ENCODE measurements at regions not wholly inside any gene's neighbourhood (a gene's known extent, or its start where the extent isn't known, plus 50 kb on each side); places are given as distances from the start of the nearest gene placed in this dataset.

GRCh38 chr3:135806317-135806716, 159.2 kb upstream of the PPP2R3A start:
- no peak for DNase-seq

GRCh38 chr3:135807879-135808278, 157.6 kb upstream of the PPP2R3A start:
- DNase-seq: no peak

- no peak for DNase-seq
These were observed 156.4 kb upstream of the PPP2R3A start for GRCh38 chr3:135809021-135809634.

- no peak for DNase-seq
These were observed 153.9 kb upstream of the PPP2R3A start for GRCh38 chr3:135811651-135812050.

GRCh38 chr3:135812057-135812456, 153.5 kb upstream of the PPP2R3A start:
- no peak for DNase-seq

GRCh38 chr3:135834465-135834864, 131.1 kb upstream of the PPP2R3A start:
- DNase-seq: no peak

GRCh38 chr3:135837977-135838631, 127.4 kb upstream of the PPP2R3A start:
- no peak for DNase-seq

GRCh38 chr3:135840436-135840835, 125.1 kb upstream of the PPP2R3A start:
- DNase-seq: no peak

- DNase-seq: no peak
These were observed 121.1 kb upstream of the PPP2R3A start for GRCh38 chr3:135844386-135844785.

- DNase-seq: no peak
These were observed 117.5 kb upstream of the PPP2R3A start for GRCh38 chr3:135848051-135848450.

- no peak for DNase-seq
These were observed 115.7 kb upstream of the PPP2R3A start for GRCh38 chr3:135849827-135850226.

- DNase-seq: peak; percentile 77
These were observed 114.1 kb upstream of the PPP2R3A start for GRCh38 chr3:135851201-135852081.

- no peak for DNase-seq
These were observed 111.5 kb upstream of the PPP2R3A start for GRCh38 chr3:135853981-135854380.

- no peak for DNase-seq
These were observed 104.8 kb upstream of the PPP2R3A start for GRCh38 chr3:135860761-135861160.

- DNase-seq: no peak
These were observed 103.2 kb upstream of the PPP2R3A start for GRCh38 chr3:135862361-135862760.

GRCh38 chr3:135864060-135864459, 101.5 kb upstream of the PPP2R3A start:
- DNase-seq: no peak

- no peak for DNase-seq
These were observed 100.4 kb upstream of the PPP2R3A start for GRCh38 chr3:135865085-135865484.

GRCh38 chr3:135865553-135865952, 100.0 kb upstream of the PPP2R3A start:
- DNase-seq: no peak

- no peak for DNase-seq
These were observed 97.6 kb upstream of the PPP2R3A start for GRCh38 chr3:135867911-135868310.

GRCh38 chr3:135868801-135869200, 96.7 kb upstream of the PPP2R3A start:
- no peak for DNase-seq

- no peak for DNase-seq
These were observed 96.0 kb upstream of the PPP2R3A start for GRCh38 chr3:135869439-135870105.

- no peak for DNase-seq
These were observed 94.2 kb upstream of the PPP2R3A start for GRCh38 chr3:135871311-135871710.

GRCh38 chr3:135874035-135874434, 91.5 kb upstream of the PPP2R3A start:
- no peak for DNase-seq
